Astrocyte (in vitro differentiated cells and primary cell): ENCODE measurements at regions not wholly inside any gene's neighbourhood (a gene's known extent, or its start where the extent isn't known, plus 50 kb on each side); places are given as distances from the start of the nearest gene placed in this dataset.

Source experiments
- EZH2 ChIP-seq: IDR thresholded peaks from 2 replicates; pipeline ENCODE4 v1.6.1; 2012; ENCODE audit warnings: mild to moderate bottlenecking, low read length, inconsistent platforms; ENCODE audit not compliant: insufficient read depth
- TF ChIP-seq, protein P1 (sequence below): IDR thresholded peaks from 2 replicates; pipeline ENCODE4 v1.5.1; 2011; ENCODE audit warnings: low read depth, mild to moderate bottlenecking, inconsistent platforms, low read length, moderate library complexity; ENCODE audit not compliant: insufficient read depth

GRCh38 chr1:102687383-102687782 lies 420.9 kb downstream of the COL11A1 start:
- TF ChIP-seq, protein P1, sequence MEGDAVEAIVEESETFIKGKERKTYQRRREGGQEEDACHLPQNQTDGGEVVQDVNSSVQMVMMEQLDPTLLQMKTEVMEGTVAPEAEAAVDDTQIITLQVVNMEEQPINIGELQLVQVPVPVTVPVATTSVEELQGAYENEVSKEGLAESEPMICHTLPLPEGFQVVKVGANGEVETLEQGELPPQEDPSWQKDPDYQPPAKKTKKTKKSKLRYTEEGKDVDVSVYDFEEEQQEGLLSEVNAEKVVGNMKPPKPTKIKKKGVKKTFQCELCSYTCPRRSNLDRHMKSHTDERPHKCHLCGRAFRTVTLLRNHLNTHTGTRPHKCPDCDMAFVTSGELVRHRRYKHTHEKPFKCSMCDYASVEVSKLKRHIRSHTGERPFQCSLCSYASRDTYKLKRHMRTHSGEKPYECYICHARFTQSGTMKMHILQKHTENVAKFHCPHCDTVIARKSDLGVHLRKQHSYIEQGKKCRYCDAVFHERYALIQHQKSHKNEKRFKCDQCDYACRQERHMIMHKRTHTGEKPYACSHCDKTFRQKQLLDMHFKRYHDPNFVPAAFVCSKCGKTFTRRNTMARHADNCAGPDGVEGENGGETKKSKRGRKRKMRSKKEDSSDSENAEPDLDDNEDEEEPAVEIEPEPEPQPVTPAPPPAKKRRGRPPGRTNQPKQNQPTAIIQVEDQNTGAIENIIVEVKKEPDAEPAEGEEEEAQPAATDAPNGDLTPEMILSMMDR = no peak
- TF ChIP-seq EZH2 = no peak
